GM12878 (cell line): ENCODE measurements at regions not wholly inside any gene's neighbourhood (a gene's known extent, or its start where the extent isn't known, plus 50 kb on each side); places are given as distances from the start of the nearest gene placed in this dataset.

Experiments used
- ATAC-seq: fragments of 200-7000 bp; cut with Tn5 transposase; 3 replicates; pipeline ENCODE4 v1.9.1; 2020; ENCODE audit warnings: mild to moderate bottlenecking, moderate library complexity
- BruUV-seq: library from RNA; stranded (reverse); fragments of 400-500 nt; replicated peaks from 2 replicates; lab custom pipeline; 2021; lab: Mats Ljungman, UMichigan
- CTCF ChIA-PET: fragments of 300-600 bp; sonication (Branson Sonifier 250); formaldehyde crosslinking; extraction: SDS; loops from one replicate; lab custom pipeline; 2021; ENCODE audit warnings: inconsistent platforms; lab: Yijun Ruan, JAX
- POLR2A ChIA-PET: fragments of 350-600 bp; formaldehyde crosslinking; extraction: SDS; loops from one replicate; lab custom pipeline; 2021; ENCODE audit warnings: inconsistent platforms; lab: Charles Lee
- RAD21 ChIA-PET: fragments of 300-600 bp; sonication (Branson Sonifier 250); formaldehyde crosslinking; loops from one replicate; lab custom pipeline; 2023; ENCODE audit warnings: antibody characterized with exemption; ENCODE audit not compliant: unreplicated experiment; lab: Charles Lee
- SMC1A ChIA-PET: fragments of 300-600 bp; sonication (Branson Sonifier 250); formaldehyde crosslinking; loops from one replicate; lab custom pipeline; 2023; ENCODE audit not compliant: unreplicated experiment, uncharacterized antibody; lab: Charles Lee
- DNase-seq: peaks from one replicate; pipeline ENCODE4 v3.0.0-alpha.2; 2011; ENCODE audit warnings: low read depth, low spot score
- FAIRE-seq: peaks from 3 replicates; lab custom pipeline; 2011; peaks lifted over from hg19 to GRCh38; lab: Jason Lieb, UNC
- H2AFZ ChIP-seq: 2 replicates; pipeline ENCODE4 v1.6.0; 2011; ENCODE audit warnings: low read depth, low read length, control low read depth; ENCODE audit not compliant: control insufficient read depth
- H3K27ac ChIP-seq: 2 replicates; pipeline ENCODE4 v1.5.1; 2011; ENCODE audit warnings: control low read depth; ENCODE audit not compliant: control insufficient read depth, insufficient read depth
- H3K27me3 ChIP-seq, 2 experiments: replicated peaks in 1 of 2; 2 replicates each; pipeline versions ENCODE4 v1.6.0 to v1.6.1; 2011; ENCODE audit warnings: low read length in 1 of 2; ENCODE audit not compliant: control insufficient read depth in 2 of 2, insufficient read depth in 2 of 2
- H3K36me3 ChIP-seq, 2 experiments: 2 replicates each; pipeline ENCODE4 v1.5.1; 2011; ENCODE audit warnings: low read length in 1 of 2; ENCODE audit not compliant: control insufficient read depth in 2 of 2, insufficient read depth in 2 of 2
- H3K4me1 ChIP-seq: 2 replicates; pipeline ENCODE4 v1.6.1; 2011; ENCODE audit warnings: mild to moderate bottlenecking, low read length, moderate library complexity, mixed read lengths; ENCODE audit not compliant: control insufficient read depth, insufficient read depth
- H3K4me2 ChIP-seq: 2 replicates; pipeline ENCODE4 v1.6.0; 2011; ENCODE audit warnings: control low read depth; ENCODE audit not compliant: control insufficient read depth, insufficient read depth
- H3K4me3 ChIP-seq: fragments of 200-600 bp; sonication (generic); 2 replicates; pipeline ENCODE4 v1.5.1; 2016
- H3K79me2 ChIP-seq: 2 replicates; pipeline ENCODE4 v1.6.0; 2011; ENCODE audit warnings: low read length; ENCODE audit not compliant: control insufficient read depth, insufficient read depth
- H3K9ac ChIP-seq: 2 replicates; pipeline ENCODE4 v1.8.0; 2011; ENCODE audit warnings: low read length, control low read depth, mixed read lengths; ENCODE audit not compliant: control insufficient read depth, insufficient read depth
- H3K9me3 ChIP-seq: replicated peaks from 3 replicates; pipeline ENCODE4 v1.5.1; 2011; ENCODE audit warnings: mild to moderate bottlenecking, low read length; ENCODE audit not compliant: control insufficient read depth, insufficient read depth
- H4K20me1 ChIP-seq: 2 replicates; pipeline ENCODE4 v1.6.0; 2011; ENCODE audit not compliant: control insufficient read depth, insufficient read depth
- ASH2L ChIP-seq: fragments of 300-600, 200-600 bp; sonication (generic); IDR thresholded peaks from 2 replicates; pipeline ENCODE4 v1.6.1; 2017; ENCODE audit warnings: low read depth, mild to moderate bottlenecking, borderline replicate concordance
- BMI1 ChIP-seq: fragments of 450-650 bp; IDR thresholded peaks from 2 replicates; pipeline ENCODE4 v1.6.1; 2016; ENCODE audit warnings: mild to moderate bottlenecking, moderate library complexity, borderline replicate concordance
- CBX5 ChIP-seq: sonication (generic); IDR thresholded peaks from 2 replicates; pipeline ENCODE4 v1.6.1; 2016; ENCODE audit warnings: low read depth, moderate library complexity, mild to moderate bottlenecking, inconsistent platforms
- CHD1 ChIP-seq: IDR thresholded peaks from 2 replicates; pipeline ENCODE4 v1.6.1; 2012; ENCODE audit warnings: low read depth, low read length, improper control_type of control experiment
- CHD2 ChIP-seq: IDR thresholded peaks from 2 replicates; pipeline ENCODE4 v1.6.1; 2011; ENCODE audit warnings: low read depth, low read length, improper control_type of control experiment, borderline replicate concordance
- E2F4 ChIP-seq: IDR thresholded peaks from 2 replicates; pipeline ENCODE4 v1.6.1; 2012; ENCODE audit warnings: low read depth, low read length, improper control_type of control experiment
- EP300 ChIP-seq, 2 experiments: fragments of 150-350 bp in 1 of 2; IDR thresholded peaks; 2 replicates each; pipeline ENCODE4 v1.6.1; 2011 to 2012; ENCODE audit warnings: low read depth in 2 of 2, low read length in 2 of 2, borderline replicate concordance in 1 of 2, improper control_type of control experiment in 1 of 2, inconsistent platforms in 1 of 2; ENCODE audit not compliant: control insufficient read depth in 1 of 2
- POLR2AphosphoS2 ChIP-seq: IDR thresholded peaks from 2 replicates; pipeline ENCODE4 v1.6.1; 2011; ENCODE audit warnings: low read depth, mild to moderate bottlenecking, low read length, improper control_type of control experiment, moderate library complexity
- POU2F2 ChIP-seq: IDR thresholded peaks from 3 replicates; pipeline ENCODE4 v1.6.1; 2011; ENCODE audit warnings: low read depth, mild to moderate bottlenecking, low read length, borderline replicate concordance
- RCOR1 ChIP-seq: conservative IDR thresholded peaks from 2 replicates; pipeline ENCODE4 v1.6.1; 2012; ENCODE audit warnings: low read depth, low read length, improper control_type of control experiment
- SKIL ChIP-seq: fragments of 450-650 bp; IDR thresholded peaks from 2 replicates; pipeline ENCODE4 v1.6.1; 2017; ENCODE audit warnings: mild to moderate bottlenecking, low read depth, inconsistent platforms; ENCODE audit not compliant: poor library complexity, severe bottlenecking
- STAT3 ChIP-seq: IDR thresholded peaks from 2 replicates; pipeline ENCODE4 v1.6.1; 2011; ENCODE audit warnings: low read depth, low read length, improper control_type of control experiment
- ZNF622 ChIP-seq: fragments of 450-650 bp; IDR thresholded peaks from 2 replicates; pipeline ENCODE4 v1.6.1; 2017; ENCODE audit warnings: mild to moderate bottlenecking, inconsistent platforms
- WGBS: methylation state at CpG from one replicate; pipeline ENCODE4 v1.1.6; 2016; ENCODE audit warnings: low lambda C conversion rate; ENCODE audit not compliant: insufficient replicate concordance, insufficient coverage; ENCODE audit errors: missing lambda C conversion rate; 5-methylcytosine and 5-hydroxymethylcytosine counted together
- in situ Hi-C: fragments of 300-500 bp; cut with MboI; formaldehyde crosslinking; loops from 9 replicates; pipeline ENCODE4 v1.14.3; 2018; ENCODE audit warnings: mixed read lengths
- intact Hi-C: fragments of 100-400 bp; cut with micrococcal nuclease; formaldehyde crosslinking; loops from one replicate; pipeline ENCODE4 v1.14.2; 2022; ENCODE audit not compliant: unreplicated experiment
- TF ChIP-seq, protein P1 (sequence below): IDR thresholded peaks from 2 replicates; pipeline ENCODE4 v1.6.1; 2012; ENCODE audit warnings: mild to moderate bottlenecking, low read depth, low read length

- SMC1A ChIA-PET: interaction anchor here (1.2 kb wide), 1 partner anchor 11 kb away, joined by 3 read pairs; no protein-coding TSS in a partner anchor
- no peaks in the 10 kb centered on the region for H3K79me2 ChIP-seq
- ATAC-seq (no peak), FAIRE-seq (no peak), DNase-seq (no peak)
- H4K20me1 ChIP-seq: no peaks in the 10 kb centered on the region
- H2AFZ ChIP-seq: no peak overlapping the region
- no peak overlapping the region for H3K9ac ChIP-seq
- no peak for TF ChIP-seq POLR2AphosphoS2
- TF ChIP-seq CHD1: no peak
- TF ChIP-seq ASH2L: no peak
- TF ChIP-seq SKIL: no peak
- no peak for TF ChIP-seq CHD2
- TF ChIP-seq BMI1: no peak
- no peak for TF ChIP-seq E2F4
- TF ChIP-seq ZNF622: no peak
- no peak for TF ChIP-seq CBX5
- TF ChIP-seq EP300 (IDR thresholded peaks at IDR 0.05; ENCODE audit: borderline replicate concordance in 1 of 2, control insufficient read depth in 1 of 2, low read depth in 2 of 2, low read length in 2 of 2): no peak
- TF ChIP-seq, protein P1, sequence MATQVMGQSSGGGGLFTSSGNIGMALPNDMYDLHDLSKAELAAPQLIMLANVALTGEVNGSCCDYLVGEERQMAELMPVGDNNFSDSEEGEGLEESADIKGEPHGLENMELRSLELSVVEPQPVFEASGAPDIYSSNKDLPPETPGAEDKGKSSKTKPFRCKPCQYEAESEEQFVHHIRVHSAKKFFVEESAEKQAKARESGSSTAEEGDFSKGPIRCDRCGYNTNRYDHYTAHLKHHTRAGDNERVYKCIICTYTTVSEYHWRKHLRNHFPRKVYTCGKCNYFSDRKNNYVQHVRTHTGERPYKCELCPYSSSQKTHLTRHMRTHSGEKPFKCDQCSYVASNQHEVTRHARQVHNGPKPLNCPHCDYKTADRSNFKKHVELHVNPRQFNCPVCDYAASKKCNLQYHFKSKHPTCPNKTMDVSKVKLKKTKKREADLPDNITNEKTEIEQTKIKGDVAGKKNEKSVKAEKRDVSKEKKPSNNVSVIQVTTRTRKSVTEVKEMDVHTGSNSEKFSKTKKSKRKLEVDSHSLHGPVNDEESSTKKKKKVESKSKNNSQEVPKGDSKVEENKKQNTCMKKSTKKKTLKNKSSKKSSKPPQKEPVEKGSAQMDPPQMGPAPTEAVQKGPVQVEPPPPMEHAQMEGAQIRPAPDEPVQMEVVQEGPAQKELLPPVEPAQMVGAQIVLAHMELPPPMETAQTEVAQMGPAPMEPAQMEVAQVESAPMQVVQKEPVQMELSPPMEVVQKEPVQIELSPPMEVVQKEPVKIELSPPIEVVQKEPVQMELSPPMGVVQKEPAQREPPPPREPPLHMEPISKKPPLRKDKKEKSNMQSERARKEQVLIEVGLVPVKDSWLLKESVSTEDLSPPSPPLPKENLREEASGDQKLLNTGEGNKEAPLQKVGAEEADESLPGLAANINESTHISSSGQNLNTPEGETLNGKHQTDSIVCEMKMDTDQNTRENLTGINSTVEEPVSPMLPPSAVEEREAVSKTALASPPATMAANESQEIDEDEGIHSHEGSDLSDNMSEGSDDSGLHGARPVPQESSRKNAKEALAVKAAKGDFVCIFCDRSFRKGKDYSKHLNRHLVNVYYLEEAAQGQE: no peak
- no peak for TF ChIP-seq POU2F2
- TF ChIP-seq STAT3: no peak
- no peak for TF ChIP-seq RCOR1
- RAD21 ChIA-PET: no interaction called here
- H3K36me3 ChIP-seq: no peaks in the 10 kb centered on the region
- no peak overlapping the region for H3K4me2 ChIP-seq
- no peak overlapping the region for H3K4me3 ChIP-seq
- no peaks in the 10 kb centered on the region for H3K27me3 ChIP-seq
- in situ Hi-C loops: no loop called here
- 38% methylated on average over 8 of the region's 8 CpGs for WGBS
- POLR2A ChIA-PET: no interaction called here
- CTCF ChIA-PET: interaction anchor here (1.1 kb wide), 1 partner anchor 26 kb away, joined by 3 read pairs; no protein-coding TSS in a partner anchor
- no peaks in the 10 kb centered on the region for H3K9me3 ChIP-seq
- no TSS peak for BruUV-seq
- intact Hi-C loops: no loop called here
- no peaks in the 10 kb centered on the region for H3K4me1 ChIP-seq
- H3K27ac ChIP-seq: no peak overlapping the region
Observed at GRCh38 chr2:117323331-117323730, 491.2 kb upstream of the DDX18 start.
